ENCODE measurements at regions not wholly inside any gene's neighbourhood (a gene's known extent, or its start where the extent isn't known, plus 50 kb on each side); places are given as distances from the start of the nearest gene placed in this dataset.

GRCh38 chr3:10741891-10742671, 73.9 kb upstream of the SLC6A11 start:
- no peak overlapping the region for H3K27ac Mint-ChIP-seq
- no peaks in the 10 kb centered on the region for H3K4me1 Mint-ChIP-seq (ENCODE audit: low read depth)
- no peak overlapping the region for H3K4me3 Mint-ChIP-seq (ENCODE audit: low read depth)
- DNase-seq (ENCODE audit: low spot score, unreplicated experiment) = no peak
- peaks cover 53% of the 10 kb centered on the region for H3K27me3 Mint-ChIP-seq
- no peak for TF ChIP-seq CTCF (IDR thresholded peaks at IDR 0.05; ENCODE audit: unreplicated experiment)
- no peaks in the 10 kb centered on the region for H3K36me3 Mint-ChIP-seq (ENCODE audit: insufficient read depth)
- no peaks in the 10 kb centered on the region for H3K9me3 Mint-ChIP-seq (ENCODE audit: low read depth)

- no peak for DNase-seq (ENCODE audit: low spot score, unreplicated experiment)
- Mint-ChIP-seq H3K4me3 (ENCODE audit: low read depth) (no peak overlapping the region), H3K27me3 (peaks cover 38% of the 10 kb centered on the region), H3K4me1 (ENCODE audit: low read depth) (no peaks in the 10 kb centered on the region), H3K9me3 (ENCODE audit: low read depth) (no peaks in the 10 kb centered on the region), H3K36me3 (ENCODE audit: insufficient read depth) (no peaks in the 10 kb centered on the region), H3K27ac (no peak overlapping the region)
- TF ChIP-seq CTCF (IDR thresholded peaks at IDR 0.05; ENCODE audit: unreplicated experiment) = no peak
These were observed 72.5 kb upstream of the SLC6A11 start for GRCh38 chr3:10743366-10744097.

- TF ChIP-seq CTCF (IDR thresholded peaks at IDR 0.05; ENCODE audit: unreplicated experiment) = peak; percentile 29
- H3K4me1 Mint-ChIP-seq (ENCODE audit: low read depth) = no peaks in the 10 kb centered on the region
- no peak overlapping the region for H3K4me3 Mint-ChIP-seq (ENCODE audit: low read depth)
- H3K36me3 Mint-ChIP-seq (ENCODE audit: insufficient read depth) = no peaks in the 10 kb centered on the region
- H3K9me3 Mint-ChIP-seq (ENCODE audit: low read depth) = no peaks in the 10 kb centered on the region
- no peak for DNase-seq (ENCODE audit: low spot score, unreplicated experiment)
- H3K27ac Mint-ChIP-seq = no peak overlapping the region
- peaks cover 33% of the 10 kb centered on the region for H3K27me3 Mint-ChIP-seq
These were observed 71.9 kb upstream of the SLC6A11 start for GRCh38 chr3:10744098-10744465.

GRCh38 chr3:10745392-10745791, 70.6 kb upstream of the SLC6A11 start:
- no peak for DNase-seq (ENCODE audit: low spot score, unreplicated experiment)

More at GRCh38 chr3:10745392-10745791, 70.6 kb upstream of the SLC6A11 start:
- no peak for TF ChIP-seq CTCF (IDR thresholded peaks at IDR 0.05; ENCODE audit: unreplicated experiment)
- Mint-ChIP-seq H3K4me1 (ENCODE audit: low read depth) (no peaks in the 10 kb centered on the region), H3K27me3 (peaks cover 20% of the 10 kb centered on the region), H3K9me3 (ENCODE audit: low read depth) (no peaks in the 10 kb centered on the region), H3K4me3 (ENCODE audit: low read depth) (no peak overlapping the region), H3K27ac (no peak overlapping the region), H3K36me3 (ENCODE audit: insufficient read depth) (no peaks in the 10 kb centered on the region)
